ENCODE measurements at regions not wholly inside any gene's neighbourhood (a gene's known extent, or its start where the extent isn't known, plus 50 kb on each side); places are given as distances from the start of the nearest gene placed in this dataset.

- TF ChIP-seq, protein P1, sequence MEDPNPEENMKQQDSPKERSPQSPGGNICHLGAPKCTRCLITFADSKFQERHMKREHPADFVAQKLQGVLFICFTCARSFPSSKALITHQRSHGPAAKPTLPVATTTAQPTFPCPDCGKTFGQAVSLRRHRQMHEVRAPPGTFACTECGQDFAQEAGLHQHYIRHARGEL (CRISPR knock-in tag; IDR thresholded peaks at IDR 0.05): no peak
- no peak for TF ChIP-seq ZFP91 (CRISPR knock-in tag; IDR thresholded peaks at IDR 0.05; ENCODE audit: borderline replicate concordance)
- no peak for TF ChIP-seq ETV5 (CRISPR knock-in tag; IDR thresholded peaks at IDR 0.05; ENCODE audit: borderline replicate concordance)
- no peak for TF ChIP-seq ZNF10 (CRISPR knock-in tag; IDR thresholded peaks at IDR 0.05; ENCODE audit: borderline replicate concordance, low read depth)
- no peak for TF ChIP-seq CTCF (CRISPR knock-in tag; IDR thresholded peaks at IDR 0.05)
- no peak for TF ChIP-seq GMEB1 (CRISPR knock-in tag; IDR thresholded peaks at IDR 0.05; ENCODE audit: borderline replicate concordance)
- no peak for TF ChIP-seq ZKSCAN8 (CRISPR knock-in tag; IDR thresholded peaks at IDR 0.05; ENCODE audit: borderline replicate concordance)
Observed at GRCh38 chr11:116374085-116374484, 398.7 kb downstream of the BUD13 start.

All from HepG2 (cell line).